Kidney (tissue), 13 donors: ENCODE measurements at regions not wholly inside any gene's neighbourhood (a gene's known extent, or its start where the extent isn't known, plus 50 kb on each side); places are given as distances from the start of the nearest gene placed in this dataset.
A peak's percentile ranks its signal among the peaks of the same experiment; 100 is the strongest.

Experiments
- DNase-seq, 5 donors: peaks; one replicate each; pipeline ENCODE4 v3.0.0-alpha.2; 2013 to 2020
- FAIRE-seq: peaks from 2 replicates; lab custom pipeline; 2012; peaks lifted over from hg19 to GRCh38; lab: Jason Lieb, UNC
- H3K27ac ChIP-seq, 2 donors: one replicate each; pipeline ENCODE4 v1.7.0; 2013; ENCODE audit warnings: low read depth in 2 of 2, low read length in 2 of 2, inconsistent platforms in 1 of 2
- H3K27me3 ChIP-seq: one replicate; pipeline ENCODE4 v1.7.1; 2013; ENCODE audit warnings: low read length, inconsistent platforms; ENCODE audit not compliant: control insufficient read depth, insufficient read depth
- H3K36me3 ChIP-seq, 3 donors: one replicate each; pipeline versions ENCODE4 v1.7.0 to v1.7.1; 2013; ENCODE audit warnings: low read length in 3 of 3, control low read depth in 1 of 3, inconsistent platforms in 1 of 3; ENCODE audit not compliant: insufficient read depth in 3 of 3, control insufficient read depth in 2 of 3
- H3K4me1 ChIP-seq, 3 donors: one replicate each; pipeline versions ENCODE4 v1.7.0 to v1.7.1; 2013; ENCODE audit warnings: low read length in 3 of 3, inconsistent platforms in 1 of 3, low read depth in 1 of 3; ENCODE audit not compliant: control insufficient read depth in 2 of 3, insufficient read depth in 2 of 3
- H3K4me3 ChIP-seq, 3 donors: one replicate each; pipeline versions ENCODE4 v1.7.0 to v1.8.1; 2013; ENCODE audit warnings: low read length in 3 of 3, control low read depth in 1 of 3, inconsistent platforms in 1 of 3
- H3K9ac ChIP-seq, 3 donors: one replicate each; pipeline versions ENCODE4 v1.7.0 to v1.7.1; 2013; ENCODE audit warnings: low read length in 3 of 3, control low read depth in 1 of 3, inconsistent platforms in 1 of 3
- H3K9me3 ChIP-seq, 3 donors: one replicate each; pipeline versions ENCODE4 v1.7.0 to v1.7.1; 2013; ENCODE audit warnings: low read length in 3 of 3, control low read depth in 1 of 3, inconsistent platforms in 1 of 3; ENCODE audit not compliant: control insufficient read depth in 2 of 3, insufficient read depth in 1 of 3
- intact Hi-C: fragments of 100-400 bp; cut with DNase I; formaldehyde crosslinking; loops from one replicate; pipeline ENCODE4 v1.11.1; 2022
- TF ChIP-seq, protein P1 (sequence below): IDR thresholded peaks from 3 replicates; pipeline ENCODE4 v1.5.1; 2012; ENCODE audit warnings: mild to moderate bottlenecking, moderate library complexity, borderline replicate concordance; ENCODE audit not compliant: insufficient read depth; ENCODE audit errors: extremely low read depth
- donor health status: control.
- donor health status: control.
- donor health status: control.
- donor health status: control.
- donor health status: control.
- donor health status: DM: yes; HTN: yes; CAD: no.
- donor health status: Normal renal cell carcinoma (clear cell type).

DNA sequence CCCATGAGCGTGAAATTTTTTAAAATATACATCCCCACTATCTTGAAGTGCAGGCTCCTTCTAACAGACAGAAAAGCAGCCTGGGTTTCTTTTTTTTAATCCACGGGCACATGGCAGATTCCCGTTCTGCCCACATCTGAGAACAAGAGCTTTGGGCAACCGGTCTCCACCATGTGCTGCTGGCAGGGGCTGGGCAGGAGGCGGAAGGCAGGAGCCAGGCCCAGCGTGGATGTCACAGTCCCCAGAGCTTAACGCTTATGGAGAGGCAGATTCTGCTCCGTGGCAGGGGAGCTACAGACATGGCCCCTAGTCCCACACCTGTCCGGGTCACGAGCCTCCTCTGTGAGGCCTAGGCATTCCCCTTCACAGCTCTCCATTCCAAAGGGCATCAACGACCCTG lies 503.0 kb upstream of the MYT1L start:
- Histone ChIP-seq H3K27me3 (no peaks in the 10 kb centered on the region), H3K27ac (no peak overlapping the region), H3K4me3 (no peak overlapping the region), H3K36me3 (no peaks in the 10 kb centered on the region), H3K9me3 (no peaks in the 10 kb centered on the region), H3K4me1 (no peaks in the 10 kb centered on the region), H3K9ac (no peak overlapping the region)
- no peak for FAIRE-seq
- TF ChIP-seq, protein P1, sequence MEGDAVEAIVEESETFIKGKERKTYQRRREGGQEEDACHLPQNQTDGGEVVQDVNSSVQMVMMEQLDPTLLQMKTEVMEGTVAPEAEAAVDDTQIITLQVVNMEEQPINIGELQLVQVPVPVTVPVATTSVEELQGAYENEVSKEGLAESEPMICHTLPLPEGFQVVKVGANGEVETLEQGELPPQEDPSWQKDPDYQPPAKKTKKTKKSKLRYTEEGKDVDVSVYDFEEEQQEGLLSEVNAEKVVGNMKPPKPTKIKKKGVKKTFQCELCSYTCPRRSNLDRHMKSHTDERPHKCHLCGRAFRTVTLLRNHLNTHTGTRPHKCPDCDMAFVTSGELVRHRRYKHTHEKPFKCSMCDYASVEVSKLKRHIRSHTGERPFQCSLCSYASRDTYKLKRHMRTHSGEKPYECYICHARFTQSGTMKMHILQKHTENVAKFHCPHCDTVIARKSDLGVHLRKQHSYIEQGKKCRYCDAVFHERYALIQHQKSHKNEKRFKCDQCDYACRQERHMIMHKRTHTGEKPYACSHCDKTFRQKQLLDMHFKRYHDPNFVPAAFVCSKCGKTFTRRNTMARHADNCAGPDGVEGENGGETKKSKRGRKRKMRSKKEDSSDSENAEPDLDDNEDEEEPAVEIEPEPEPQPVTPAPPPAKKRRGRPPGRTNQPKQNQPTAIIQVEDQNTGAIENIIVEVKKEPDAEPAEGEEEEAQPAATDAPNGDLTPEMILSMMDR: no peak
- intact Hi-C loops: no loop called here
- no peak for DNase-seq

DNA sequence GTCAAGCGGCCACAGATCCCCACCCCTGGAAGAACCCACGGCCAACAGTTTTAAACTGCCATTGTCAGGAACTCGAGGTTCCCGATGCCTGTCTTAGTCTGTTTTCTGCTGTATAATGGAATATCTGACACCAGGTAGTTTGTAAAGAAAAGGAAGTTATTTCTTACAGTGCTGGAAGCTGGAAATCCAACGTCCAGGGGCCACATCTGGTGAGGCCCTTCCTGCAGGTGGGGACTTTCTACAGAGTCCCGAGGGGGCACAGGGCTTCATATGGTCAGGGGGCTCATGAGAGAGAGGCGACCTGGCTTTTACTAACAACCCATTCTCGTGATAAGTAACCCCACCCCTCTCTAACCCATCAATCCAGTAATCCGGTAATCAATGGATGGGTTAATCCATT lies 501.6 kb upstream of the MYT1L start:
- H3K36me3 ChIP-seq: no peaks in the 10 kb centered on the region
- no peaks in the 10 kb centered on the region for H3K27me3 ChIP-seq
- H3K9me3 ChIP-seq: no peaks in the 10 kb centered on the region
- intact Hi-C loops: no loop called here
- H3K27ac ChIP-seq: no peak overlapping the region
- H3K9ac ChIP-seq: no peak overlapping the region
- DNase-seq (no peak), FAIRE-seq (no peak)
- no peak overlapping the region for H3K4me3 ChIP-seq
- H3K4me1 ChIP-seq: no peaks in the 10 kb centered on the region
- TF ChIP-seq, protein P1: no peak

DNA sequence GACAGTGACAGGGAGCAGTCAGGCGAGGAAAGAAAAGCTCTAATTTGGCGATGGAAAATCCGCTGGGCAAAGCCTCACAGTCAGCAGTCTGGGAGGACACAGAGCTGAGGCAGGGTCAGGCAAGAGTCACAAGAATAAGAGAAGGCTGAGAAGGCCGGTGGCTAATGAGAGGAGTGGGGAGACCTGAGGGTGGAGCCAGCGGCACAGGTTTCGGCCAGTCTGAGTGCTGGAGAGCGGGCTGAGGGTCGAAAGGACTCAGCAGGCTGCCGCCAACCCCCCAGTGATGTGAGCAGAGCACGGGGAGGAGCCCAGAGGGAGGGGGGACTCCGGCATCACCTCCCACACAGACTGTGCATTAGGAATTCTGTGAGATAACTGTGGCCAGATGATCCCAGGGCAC lies 500.6 kb upstream of the MYT1L start:
- Histone ChIP-seq H3K36me3 (no peaks in the 10 kb centered on the region), H3K4me1 (no peaks in the 10 kb centered on the region), H3K27me3 (no peaks in the 10 kb centered on the region), H3K27ac (no peak overlapping the region), H3K9ac (no peak overlapping the region), H3K9me3 (no peaks in the 10 kb centered on the region), H3K4me3 (no peak overlapping the region)
- DNase-seq (peak in 4 of 5 donors; percentile 66 to 72 (median 70)), FAIRE-seq (no peak)
- TF ChIP-seq, protein P1: no peak
- intact Hi-C loops: no loop called here

DNA sequence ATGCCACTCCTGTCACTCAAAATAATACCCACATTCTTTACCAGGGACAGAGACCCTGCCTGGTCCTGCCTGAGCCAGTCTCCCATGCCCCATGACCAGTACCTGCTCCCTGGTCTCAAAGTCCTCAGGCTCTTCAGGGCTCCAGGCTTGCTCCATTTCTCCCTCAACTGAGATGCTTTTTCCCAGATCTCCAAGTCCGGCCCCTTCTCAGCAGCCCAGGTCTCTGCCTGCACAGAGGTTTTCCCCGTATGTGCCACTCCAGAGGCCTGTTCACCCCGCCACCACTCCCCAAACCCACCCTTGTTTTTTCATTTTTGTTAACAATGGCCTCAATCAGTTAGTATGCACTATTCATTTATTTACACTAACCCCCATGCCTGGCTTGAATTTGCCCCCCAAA lies 499.5 kb upstream of the MYT1L start:
- FAIRE-seq (no peak), DNase-seq (no peak)
- H3K4me3 ChIP-seq: no peak overlapping the region
- H3K27me3 ChIP-seq: no peaks in the 10 kb centered on the region
- H3K9me3 ChIP-seq: no peaks in the 10 kb centered on the region
- H3K4me1 ChIP-seq: no peaks in the 10 kb centered on the region
- intact Hi-C loops: no loop called here
- TF ChIP-seq, protein P1: no peak
- H3K27ac ChIP-seq: no peak overlapping the region
- no peak overlapping the region for H3K9ac ChIP-seq
- no peaks in the 10 kb centered on the region for H3K36me3 ChIP-seq
